Calu3 (cell line): ENCODE measurements at regions not wholly inside any gene's neighbourhood (a gene's known extent, or its start where the extent isn't known, plus 50 kb on each side); places are given as distances from the start of the nearest gene placed in this dataset.

ENCODE experiments used
- BruUV-seq: library from RNA; stranded (reverse); fragments of 400-500 nt; replicated peaks from 2 replicates; lab custom pipeline; 2021; lab: Mats Ljungman, UMichigan
- CTCF ChIA-PET: fragments of 300-600 bp; sonication (Branson Sonifier 250); formaldehyde crosslinking; loops from one replicate; lab custom pipeline; 2022; ENCODE audit warnings: antibody characterized with exemption; lab: Charles Lee
- DNase-seq: peaks from one replicate; pipeline ENCODE4 v3.0.0; 2022
- H3K27ac Mint-ChIP-seq: one replicate; pipeline ENCODE4 v1.8.0; 2022; ENCODE audit warnings: mixed read lengths; ENCODE audit not compliant: unreplicated experiment
- H3K27me3 Mint-ChIP-seq: one replicate; pipeline ENCODE4 v1.8.0; 2022; ENCODE audit warnings: mixed read lengths; ENCODE audit not compliant: unreplicated experiment
- H3K36me3 Mint-ChIP-seq: one replicate; pipeline ENCODE4 v1.8.0; 2022; ENCODE audit warnings: mild to moderate bottlenecking, moderate library complexity, mixed read lengths; ENCODE audit not compliant: insufficient read depth, unreplicated experiment
- H3K4me1 Mint-ChIP-seq: one replicate; pipeline ENCODE4 v1.8.0; 2022; ENCODE audit warnings: mild to moderate bottlenecking, low read depth, mixed read lengths; ENCODE audit not compliant: unreplicated experiment
- H3K4me3 Mint-ChIP-seq: one replicate; pipeline ENCODE4 v1.8.0; 2022; ENCODE audit warnings: mild to moderate bottlenecking, low read depth, moderate library complexity, mixed read lengths; ENCODE audit not compliant: unreplicated experiment
- H3K9me3 Mint-ChIP-seq: one replicate; pipeline ENCODE4 v1.8.0; 2022; ENCODE audit warnings: low read depth, mixed read lengths; ENCODE audit not compliant: unreplicated experiment
- intact Hi-C: fragments of 100-400 bp; cut with micrococcal nuclease; formaldehyde crosslinking; loops from one replicate; pipeline ENCODE4 v1.10.0; 2022; ENCODE audit not compliant: unreplicated experiment
- TF ChIP-seq, protein P1 (sequence below): fragments of 200-600 bp; IDR thresholded peaks from one replicate; pipeline ENCODE4 v1.8.0; 2022; ENCODE audit warnings: antibody characterized with exemption; ENCODE audit not compliant: unreplicated experiment

DNA sequence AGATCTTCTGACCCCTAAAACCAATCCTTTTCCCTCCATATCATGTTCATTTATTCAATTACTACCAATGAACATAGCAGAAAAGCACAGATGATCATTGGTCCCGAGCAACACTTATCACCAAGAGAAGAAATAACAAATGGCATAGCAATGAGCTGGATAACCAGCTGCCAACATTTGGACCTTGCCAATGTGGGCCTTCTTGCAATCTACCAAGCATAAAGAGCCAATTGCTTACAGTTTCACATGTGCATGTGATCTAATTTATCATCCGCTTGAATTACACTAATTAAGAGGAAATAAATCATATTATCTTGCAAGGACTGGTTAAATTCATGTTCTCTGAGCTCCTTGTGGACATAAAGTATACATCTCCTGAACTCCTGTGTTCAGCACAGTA, 134.8 kb upstream of the HMGA2 start:
- no TSS peak for BruUV-seq
- H3K4me1 Mint-ChIP-seq: peaks cover 3% of the 10 kb centered on the region
- no peak overlapping the region for H3K4me3 Mint-ChIP-seq
- TF ChIP-seq, protein P1, sequence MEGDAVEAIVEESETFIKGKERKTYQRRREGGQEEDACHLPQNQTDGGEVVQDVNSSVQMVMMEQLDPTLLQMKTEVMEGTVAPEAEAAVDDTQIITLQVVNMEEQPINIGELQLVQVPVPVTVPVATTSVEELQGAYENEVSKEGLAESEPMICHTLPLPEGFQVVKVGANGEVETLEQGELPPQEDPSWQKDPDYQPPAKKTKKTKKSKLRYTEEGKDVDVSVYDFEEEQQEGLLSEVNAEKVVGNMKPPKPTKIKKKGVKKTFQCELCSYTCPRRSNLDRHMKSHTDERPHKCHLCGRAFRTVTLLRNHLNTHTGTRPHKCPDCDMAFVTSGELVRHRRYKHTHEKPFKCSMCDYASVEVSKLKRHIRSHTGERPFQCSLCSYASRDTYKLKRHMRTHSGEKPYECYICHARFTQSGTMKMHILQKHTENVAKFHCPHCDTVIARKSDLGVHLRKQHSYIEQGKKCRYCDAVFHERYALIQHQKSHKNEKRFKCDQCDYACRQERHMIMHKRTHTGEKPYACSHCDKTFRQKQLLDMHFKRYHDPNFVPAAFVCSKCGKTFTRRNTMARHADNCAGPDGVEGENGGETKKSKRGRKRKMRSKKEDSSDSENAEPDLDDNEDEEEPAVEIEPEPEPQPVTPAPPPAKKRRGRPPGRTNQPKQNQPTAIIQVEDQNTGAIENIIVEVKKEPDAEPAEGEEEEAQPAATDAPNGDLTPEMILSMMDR: no peak
- no peak for DNase-seq
- no peaks in the 10 kb centered on the region for H3K27me3 Mint-ChIP-seq
- peaks cover 4% of the 10 kb centered on the region for H3K9me3 Mint-ChIP-seq
- H3K36me3 Mint-ChIP-seq: no peaks in the 10 kb centered on the region
- intact Hi-C loops: no loop called here
- H3K27ac Mint-ChIP-seq: no peak overlapping the region
- CTCF ChIA-PET: no interaction called here

GRCh38 chr12:65690477-65690876, 133.8 kb upstream of the HMGA2 start:
- intact Hi-C loops: loop anchor here (10.0 kb wide), 2 partner anchors 344 to 394 kb away; no protein-coding TSS in a partner anchor
- DNase-seq: no peak
- TF ChIP-seq, protein P1: no peak
- CTCF ChIA-PET: no interaction called here
- Mint-ChIP-seq H3K4me3 (no peak overlapping the region), H3K27ac (no peak overlapping the region), H3K36me3 (peaks cover under 1% of the 10 kb centered on the region), H3K9me3 (peaks cover 4% of the 10 kb centered on the region), H3K4me1 (peaks cover 12% of the 10 kb centered on the region), H3K27me3 (no peaks in the 10 kb centered on the region)
- no TSS peak for BruUV-seq

- CTCF ChIA-PET: no interaction called here
These were observed 130.2 kb upstream of the HMGA2 start for GRCh38 chr12:65694130-65694529.

GRCh38 chr12:65695113-65695865, 129.0 kb upstream of the HMGA2 start:
- Mint-ChIP-seq H3K27ac (peak overlapping the region; percentile 72), H3K4me1 (peaks cover 31% of the 10 kb centered on the region), H3K27me3 (no peaks in the 10 kb centered on the region), H3K36me3 (peaks cover 7% of the 10 kb centered on the region), H3K4me3 (peak overlapping the region; percentile 47), H3K9me3 (peaks cover 4% of the 10 kb centered on the region)
- intact Hi-C loops: loop anchor here (1.0 to 10.0 kb wide), 3 partner anchors 132 to 390 kb away; no protein-coding TSS in a partner anchor
- DNase-seq: peak; percentile 80
- TF ChIP-seq, protein P1: no peak
- BruUV-seq: no TSS peak
- CTCF ChIA-PET: interaction anchor here (0.7 to 1.7 kb wide), 5 partner anchors 11 to 296 kb away, joined by 3 to 8 read pairs (median 4); no protein-coding TSS in a partner anchor

More at GRCh38 chr12:65694130-65694529, 130.2 kb upstream of the HMGA2 start:
- DNase-seq: no peak
- no peak overlapping the region for H3K27ac Mint-ChIP-seq
- no peak overlapping the region for H3K4me3 Mint-ChIP-seq
- intact Hi-C loops: loop anchor here (10.0 kb wide), 2 partner anchors 341 to 391 kb away; no protein-coding TSS in a partner anchor
- TF ChIP-seq, protein P1: no peak
- no peaks in the 10 kb centered on the region for H3K27me3 Mint-ChIP-seq
- H3K4me1 Mint-ChIP-seq: peaks cover 31% of the 10 kb centered on the region
- peaks cover 4% of the 10 kb centered on the region for H3K9me3 Mint-ChIP-seq
- no TSS peak for BruUV-seq
- H3K36me3 Mint-ChIP-seq: peaks cover 7% of the 10 kb centered on the region
